ENCODE measurements at regions not wholly inside any gene's neighbourhood (a gene's known extent, or its start where the extent isn't known, plus 50 kb on each side); places are given as distances from the start of the nearest gene placed in this dataset.

DNA sequence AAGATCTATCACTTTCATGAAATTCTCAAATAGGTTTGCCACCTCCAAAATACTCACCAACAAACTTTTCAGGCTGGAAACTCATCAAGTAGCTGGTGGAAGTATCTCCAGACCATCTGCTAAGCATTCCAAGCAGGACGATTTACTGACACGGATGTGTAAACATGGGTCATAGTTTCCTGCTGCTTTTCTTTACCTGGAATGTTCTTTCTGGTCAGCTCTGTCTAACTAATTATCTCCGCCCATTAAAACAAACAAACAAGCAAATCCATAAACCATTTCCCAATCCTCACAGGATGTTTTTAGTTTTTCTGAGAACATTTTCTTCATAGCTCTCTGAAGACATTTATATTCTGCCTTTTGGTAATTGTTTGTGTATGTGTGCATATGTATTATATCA lies 397.0 kb downstream of the METTL15 start:
- Histone ChIP-seq H3K9ac (ENCODE audit: low read length) (no peak overlapping the region), H3K9me2 (ENCODE audit: insufficient read depth) (no peaks in the 10 kb centered on the region), H3K4me2 (ENCODE audit: low read length) (no peak overlapping the region), H3K4me3 (replicated peaks in 1 of 2; ENCODE audit: low read depth in 1 of 2, low read length in 2 of 2) (no peak overlapping the region), H3K36me3 (ENCODE audit: control insufficient read depth in 1 of 2, insufficient read depth in 2 of 2, low read length in 2 of 2) (no peaks in the 10 kb centered on the region), H3K27ac (ENCODE audit: low read depth, low read length) (no peak overlapping the region), H4K20me1 (ENCODE audit: insufficient read depth) (no peaks in the 10 kb centered on the region), H3K79me2 (ENCODE audit: insufficient read depth, low read length) (no peaks in the 10 kb centered on the region), H3K9me3 (ENCODE audit: control insufficient read depth in 1 of 2, insufficient read depth in 1 of 2, low read depth in 1 of 2, low read length in 2 of 2) (no peaks in the 10 kb centered on the region), H3K4me1 (ENCODE audit: control insufficient read depth in 1 of 2, insufficient read depth in 2 of 2, low read length in 2 of 2) (no peaks in the 10 kb centered on the region), H2AFZ (ENCODE audit: low read depth, low read length, poor library complexity, severe bottlenecking) (no peak overlapping the region), H3K27me3 (ENCODE audit: insufficient read depth, low read length) (no peaks in the 10 kb centered on the region)
- CTCF ChIA-PET = no interaction called here
- no TSS peak for BruUV-seq (replicated peaks)
- ATAC-seq (no peak), DNase-seq (ENCODE audit: low read depth, low spot score) (no peak)
- RAD21 ChIA-PET (ENCODE audit: low non-redundant PET in 1 of 2, low total read pairs in 2 of 2, uncharacterized antibody in 2 of 2, unreplicated experiment in 2 of 2) = no interaction called here
- POLR2A ChIA-PET = no interaction called here
- intact Hi-C loops (cut with micrococcal nuclease) = no loop called here
- TF ChIP-seq, protein P1, sequence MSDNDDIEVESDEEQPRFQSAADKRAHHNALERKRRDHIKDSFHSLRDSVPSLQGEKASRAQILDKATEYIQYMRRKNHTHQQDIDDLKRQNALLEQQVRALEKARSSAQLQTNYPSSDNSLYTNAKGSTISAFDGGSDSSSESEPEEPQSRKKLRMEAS (IDR thresholded peaks at IDR 0.05) = no peak
- no peak for TF ChIP-seq EZH2phosphoT487 (IDR thresholded peaks at IDR 0.05; ENCODE audit: borderline replicate concordance)
- no peak for TF ChIP-seq ELF1 (IDR thresholded peaks at IDR 0.05; ENCODE audit: borderline replicate concordance, low read depth)
- no peak for TF ChIP-seq SIN3A (IDR thresholded peaks at IDR 0.05; ENCODE audit: low read depth)
- no peak for TF ChIP-seq JUND (IDR thresholded peaks at IDR 0.05)
- no peak for TF ChIP-seq EZH2 (IDR thresholded peaks at IDR 0.05)
- TF ChIP-seq YY1 (IDR thresholded peaks at IDR 0.05; ENCODE audit: extremely low read depth, insufficient replicate concordance, low read depth, low read length) = no peak
- TF ChIP-seq SP1 (IDR thresholded peaks at IDR 0.05; ENCODE audit: low read depth) = no peak
- TF ChIP-seq SRF (IDR thresholded peaks at IDR 0.05; ENCODE audit: low read depth) = no peak
- TF ChIP-seq, protein P2, sequence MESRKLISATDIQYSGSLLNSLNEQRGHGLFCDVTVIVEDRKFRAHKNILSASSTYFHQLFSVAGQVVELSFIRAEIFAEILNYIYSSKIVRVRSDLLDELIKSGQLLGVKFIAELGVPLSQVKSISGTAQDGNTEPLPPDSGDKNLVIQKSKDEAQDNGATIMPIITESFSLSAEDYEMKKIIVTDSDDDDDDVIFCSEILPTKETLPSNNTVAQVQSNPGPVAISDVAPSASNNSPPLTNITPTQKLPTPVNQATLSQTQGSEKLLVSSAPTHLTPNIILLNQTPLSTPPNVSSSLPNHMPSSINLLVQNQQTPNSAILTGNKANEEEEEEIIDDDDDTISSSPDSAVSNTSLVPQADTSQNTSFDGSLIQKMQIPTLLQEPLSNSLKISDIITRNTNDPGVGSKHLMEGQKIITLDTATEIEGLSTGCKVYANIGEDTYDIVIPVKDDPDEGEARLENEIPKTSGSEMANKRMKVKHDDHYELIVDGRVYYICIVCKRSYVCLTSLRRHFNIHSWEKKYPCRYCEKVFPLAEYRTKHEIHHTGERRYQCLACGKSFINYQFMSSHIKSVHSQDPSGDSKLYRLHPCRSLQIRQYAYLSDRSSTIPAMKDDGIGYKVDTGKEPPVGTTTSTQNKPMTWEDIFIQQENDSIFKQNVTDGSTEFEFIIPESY (IDR thresholded peaks at IDR 0.05; ENCODE audit: extremely low read depth, insufficient replicate concordance, low read length) = no peak
